ENCODE measurements at regions not wholly inside any gene's neighbourhood (a gene's known extent, or its start where the extent isn't known, plus 50 kb on each side); places are given as distances from the start of the nearest gene placed in this dataset.

DNA sequence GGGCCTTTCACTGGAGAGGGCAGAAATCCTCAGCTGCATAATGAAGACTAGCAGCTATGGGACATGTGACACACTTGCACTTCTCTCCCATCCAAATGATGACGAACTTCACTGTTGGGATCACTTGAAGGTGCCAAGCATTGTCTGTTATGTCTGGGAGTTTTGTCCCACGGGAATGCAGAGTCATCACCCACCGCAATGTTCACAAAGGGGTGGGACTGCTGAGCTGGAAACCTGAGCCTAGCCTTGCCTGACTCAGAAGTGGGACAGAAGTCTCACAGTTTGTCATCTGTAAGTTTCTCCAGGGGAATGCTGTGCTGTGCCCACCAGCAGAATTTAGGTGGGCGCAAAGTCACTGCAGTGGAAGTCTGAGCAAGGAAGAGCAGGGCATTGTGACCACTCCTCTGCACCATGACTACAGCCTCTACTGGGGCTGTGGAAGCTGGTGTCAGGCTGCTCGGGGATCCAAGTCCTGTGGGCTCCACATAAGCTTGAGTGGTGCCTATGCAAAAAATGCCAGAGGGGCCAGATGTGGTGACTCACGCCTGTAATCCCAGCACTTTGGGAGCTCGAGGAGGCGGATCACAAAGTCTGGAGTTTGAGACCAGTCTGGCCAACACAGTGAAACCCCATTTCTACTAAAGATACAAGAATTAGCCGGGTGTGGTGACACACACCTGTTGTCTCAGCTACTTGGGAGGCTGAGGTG lies 472.0 kb upstream of the CNTNAP2 start:
- no peak for DNase-seq

DNA sequence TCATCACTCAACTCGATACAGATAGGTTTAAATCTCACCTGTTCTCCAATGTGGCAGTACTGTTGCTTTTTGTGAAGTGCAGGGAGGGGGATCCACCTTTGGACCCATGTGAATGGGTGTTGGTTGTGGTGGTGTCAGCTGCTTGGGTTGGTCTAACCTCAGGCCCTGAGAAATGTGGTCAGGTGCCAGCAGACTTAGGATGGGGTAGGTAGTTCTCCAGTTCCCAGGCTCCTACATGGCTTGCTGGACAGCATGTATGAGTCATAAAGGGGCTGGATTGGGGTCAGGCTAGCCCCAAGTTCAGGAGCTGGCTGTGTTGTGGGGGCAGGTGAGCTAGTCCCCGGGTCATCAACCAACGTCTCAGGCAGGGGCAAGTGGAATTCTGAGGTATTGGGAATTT lies 472.6 kb upstream of the CNTNAP2 start:
- DNase-seq, result no peak

DNA sequence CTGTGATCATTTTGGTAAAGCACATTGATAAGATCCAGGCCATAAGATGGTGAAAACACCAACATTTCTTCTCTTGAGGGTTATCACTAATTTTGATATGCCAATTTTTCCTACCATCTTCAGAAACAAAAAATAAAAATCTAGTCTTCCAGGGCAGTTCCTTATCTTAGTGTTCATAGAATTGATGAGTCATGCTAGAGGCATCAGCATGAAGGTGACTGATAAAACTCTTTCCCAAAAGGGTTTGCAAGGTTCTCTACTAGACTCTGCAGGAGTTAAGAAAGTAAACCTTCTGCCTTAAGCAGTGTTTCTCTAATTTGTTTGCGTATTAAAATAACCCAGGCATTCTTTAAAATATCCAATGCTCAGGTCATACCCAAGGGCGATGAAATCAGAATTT lies 483.1 kb upstream of the CNTNAP2 start:
- no peak for DNase-seq

DNA sequence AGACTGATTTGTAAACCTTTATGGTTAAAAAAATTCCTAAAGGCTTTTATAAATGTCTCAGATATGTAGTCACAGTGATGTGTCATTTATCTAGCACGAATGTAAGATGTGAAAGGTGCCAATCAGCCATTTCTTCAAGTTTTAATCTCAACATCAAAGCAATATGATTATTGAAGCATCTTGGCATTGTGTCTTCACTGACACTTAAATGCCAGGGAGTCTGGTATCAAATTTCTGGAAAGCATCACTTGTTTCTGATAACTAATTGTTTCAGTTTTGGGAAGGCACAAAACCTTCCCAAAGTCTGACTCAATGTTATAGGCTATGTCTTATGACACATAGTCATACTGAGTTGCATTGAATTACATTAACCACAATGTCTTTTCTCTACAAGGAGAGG lies 492.0 kb upstream of the CNTNAP2 start:
- no peak for DNase-seq

DNA sequence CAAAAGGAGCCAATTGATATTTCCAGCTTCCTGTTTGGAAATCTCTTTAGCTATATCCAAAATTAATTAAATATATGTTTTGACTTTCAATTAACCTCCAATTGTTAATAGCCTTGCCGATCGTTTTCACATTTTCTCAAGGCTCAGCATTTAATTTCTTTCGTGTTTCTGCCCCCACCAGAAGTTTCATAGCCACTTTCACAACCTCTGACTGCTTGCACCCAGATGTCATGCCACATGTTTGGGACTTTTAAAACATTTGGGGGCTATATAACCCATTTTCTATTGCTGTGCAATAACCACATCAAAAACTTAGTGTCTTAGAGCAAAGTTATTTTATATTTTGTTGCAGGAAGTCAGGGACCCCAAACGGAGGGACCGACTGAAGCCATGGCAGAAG lies 510.6 kb upstream of the CNTNAP2 start:
- no peak for DNase-seq

DNA sequence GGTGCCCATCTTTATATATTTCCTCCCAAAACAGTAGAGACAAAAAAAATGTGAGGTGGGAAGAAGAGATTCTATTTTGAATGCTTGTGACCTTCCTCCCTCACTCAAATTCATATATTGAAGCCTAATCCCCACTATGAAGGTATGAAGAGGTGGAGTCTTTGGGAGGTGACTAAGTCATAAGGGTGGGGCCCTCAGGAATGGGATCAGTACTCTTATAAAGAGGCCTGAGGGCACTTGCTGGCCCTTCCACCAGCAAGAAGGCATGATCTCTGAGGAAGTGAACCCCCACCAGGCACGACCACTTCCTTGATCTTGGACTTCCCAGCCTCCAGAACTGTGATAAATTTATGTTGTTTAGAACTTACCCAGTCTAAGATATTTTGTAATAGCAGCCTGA lies 517.2 kb upstream of the CNTNAP2 start:
- DNase-seq, result no peak

DNA sequence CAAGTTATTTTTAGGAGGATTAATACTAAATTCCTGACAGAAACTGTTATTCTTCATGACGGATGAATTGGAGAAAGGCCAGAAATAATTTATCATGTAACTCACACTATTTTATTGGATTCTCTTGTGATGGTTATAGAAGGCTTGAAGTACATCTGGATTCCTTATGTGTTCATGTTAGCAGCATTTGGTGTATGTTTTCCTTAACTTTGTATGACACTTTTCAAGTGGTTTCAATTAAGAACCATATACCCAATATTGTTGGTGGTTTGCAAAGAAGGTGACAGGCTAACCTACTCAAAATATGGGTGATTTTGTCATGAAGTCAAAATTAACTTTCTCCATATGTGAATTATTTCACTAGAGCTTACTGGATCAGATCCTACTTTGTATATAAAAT lies 532.2 kb upstream of the CNTNAP2 start:
- DNase-seq, result no peak

DNA sequence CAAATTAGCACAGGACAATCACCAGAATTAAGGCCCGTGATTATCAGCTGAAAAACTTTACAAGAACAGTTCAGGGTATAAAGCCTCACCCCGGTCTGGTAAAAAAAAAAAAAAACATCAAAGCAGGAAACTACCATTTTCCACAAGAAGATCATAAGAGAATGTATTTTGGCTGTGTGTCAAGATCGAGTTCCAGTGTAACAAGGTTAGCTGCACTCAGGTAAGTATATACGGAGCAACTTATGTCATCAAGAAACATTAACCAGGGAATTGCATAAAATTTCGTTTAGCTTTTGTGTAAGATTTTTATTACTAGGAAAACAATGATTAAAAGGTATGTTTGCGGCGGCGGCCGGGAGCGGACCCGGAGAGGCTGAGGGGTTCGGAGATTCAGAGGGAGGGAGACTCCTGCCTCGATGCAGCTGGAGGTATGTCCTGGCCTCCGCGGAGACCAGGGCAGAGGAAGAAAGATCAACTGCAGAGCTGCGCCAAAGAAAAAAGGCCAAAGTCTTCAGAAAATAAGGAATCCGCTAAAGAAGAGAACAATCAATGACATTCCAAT lies 533.8 kb upstream of the CNTNAP2 start:
- DNase-seq, result no peak

DNA sequence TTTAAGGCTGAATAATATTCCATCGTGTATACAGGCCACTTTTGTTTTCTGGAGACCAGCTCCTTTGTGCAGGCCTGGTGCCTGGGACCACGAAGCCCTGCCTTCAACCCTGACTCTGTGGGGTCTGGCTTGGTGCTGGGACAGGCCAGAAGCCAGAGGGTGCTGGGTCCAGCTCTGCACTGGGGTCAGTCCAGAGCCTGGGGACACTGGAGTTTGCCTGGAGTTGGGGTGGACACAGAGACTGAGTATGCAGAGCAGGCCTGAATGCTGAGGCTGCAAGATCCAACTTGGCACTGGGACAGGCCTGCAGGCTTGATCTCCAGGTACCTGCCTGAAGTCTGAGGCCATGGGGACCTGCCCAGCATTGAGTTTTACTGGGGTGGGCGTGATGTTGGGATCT lies 558.8 kb upstream of the CNTNAP2 start:
- DNase-seq, result no peak

DNA sequence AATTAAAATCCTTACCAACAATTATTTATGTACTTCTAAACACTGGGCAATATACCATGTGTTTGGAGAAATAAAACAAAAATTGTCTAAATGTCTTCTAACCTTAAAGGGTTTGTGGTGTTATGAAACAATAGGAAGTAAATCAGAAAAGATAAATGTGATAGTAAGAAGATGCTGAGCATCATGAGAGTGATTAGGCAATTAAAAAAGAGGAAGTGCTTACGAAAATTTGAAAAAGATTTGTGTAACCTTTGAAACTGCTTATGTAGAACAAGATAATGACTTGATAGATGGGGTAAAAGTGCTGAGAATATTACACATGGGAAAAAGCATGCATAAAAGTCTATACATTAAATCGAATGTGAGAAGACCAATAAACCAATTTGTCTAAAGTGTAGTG lies 573.4 kb upstream of the CNTNAP2 start:
- DNase-seq, result no peak

DNA sequence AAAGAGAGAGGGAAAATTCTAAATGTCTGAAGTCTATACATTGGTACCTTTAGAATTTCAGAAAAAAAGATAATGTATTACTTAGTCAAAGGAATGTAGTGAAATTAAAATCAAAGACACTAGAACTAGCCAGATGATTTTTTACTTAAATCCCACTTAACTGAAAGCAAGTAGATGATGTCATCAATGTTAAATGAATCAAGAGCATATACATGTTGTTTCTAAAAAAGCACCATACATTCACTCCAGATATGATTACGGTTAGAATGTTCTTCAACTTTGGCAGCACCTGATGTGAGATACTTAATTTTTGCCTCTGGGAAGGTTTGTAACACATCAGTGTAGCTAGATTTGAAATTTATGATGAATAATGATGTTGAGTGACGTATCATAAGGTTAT lies 576.7 kb upstream of the CNTNAP2 start:
- DNase-seq, result no peak

DNA sequence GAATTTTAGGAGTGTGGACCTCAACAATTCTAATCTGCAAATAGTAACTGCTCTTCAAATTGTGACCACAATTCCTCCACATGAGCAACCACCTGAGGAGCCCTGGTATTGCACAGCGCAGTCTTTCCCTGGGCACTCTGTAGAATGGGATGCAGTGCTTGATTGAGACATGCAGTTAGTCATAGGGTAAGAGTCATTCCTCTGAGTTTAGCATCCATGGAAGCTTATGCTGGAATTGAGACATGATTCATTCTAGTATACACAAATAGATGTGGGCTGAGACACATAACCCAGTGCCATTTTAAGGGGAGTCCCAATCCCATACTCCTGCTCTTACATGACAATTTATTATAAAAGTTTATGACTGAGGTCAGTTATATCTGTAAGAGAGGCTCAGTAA lies 582.3 kb upstream of the CNTNAP2 start:
- DNase-seq, result no peak

DNA sequence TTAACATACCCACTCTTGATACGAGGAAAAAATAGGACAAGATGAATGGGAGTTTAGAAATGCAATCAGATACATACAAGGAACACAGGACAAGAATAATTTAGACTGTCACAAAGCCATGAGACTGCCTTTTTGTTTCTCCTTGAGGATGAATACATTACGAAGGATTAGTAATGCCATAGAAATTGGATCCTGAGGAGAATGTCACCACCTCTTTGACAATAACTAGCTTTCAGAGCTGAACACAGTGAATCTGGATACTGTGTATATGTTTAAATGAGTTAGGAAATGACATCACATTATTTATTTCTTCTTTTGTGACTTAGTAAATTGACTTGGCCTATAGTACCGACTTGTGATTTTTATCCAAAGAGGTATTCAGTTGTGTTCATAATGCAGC lies 596.3 kb upstream of the CNTNAP2 start:
- DNase-seq, result no peak

DNA sequence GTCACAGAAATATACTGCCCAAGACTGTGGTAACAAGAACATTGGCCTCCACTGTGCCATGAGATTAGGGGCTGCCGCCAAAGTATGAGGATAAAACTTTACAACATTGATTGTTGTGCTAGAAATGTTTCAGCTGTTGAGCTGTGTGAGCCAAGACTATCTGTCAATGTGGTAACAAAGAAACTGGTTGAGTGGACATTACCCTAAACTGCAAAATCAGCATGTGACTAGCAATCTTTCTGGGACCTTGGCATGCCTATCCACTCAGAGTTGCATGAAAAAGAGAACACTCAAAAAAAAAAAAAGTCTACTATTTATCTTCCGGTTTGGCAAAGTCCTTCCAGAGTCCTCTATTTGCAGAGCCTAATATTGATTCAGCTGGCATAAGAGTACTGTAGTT lies 605.6 kb upstream of the CNTNAP2 start:
- no peak for DNase-seq

DNA sequence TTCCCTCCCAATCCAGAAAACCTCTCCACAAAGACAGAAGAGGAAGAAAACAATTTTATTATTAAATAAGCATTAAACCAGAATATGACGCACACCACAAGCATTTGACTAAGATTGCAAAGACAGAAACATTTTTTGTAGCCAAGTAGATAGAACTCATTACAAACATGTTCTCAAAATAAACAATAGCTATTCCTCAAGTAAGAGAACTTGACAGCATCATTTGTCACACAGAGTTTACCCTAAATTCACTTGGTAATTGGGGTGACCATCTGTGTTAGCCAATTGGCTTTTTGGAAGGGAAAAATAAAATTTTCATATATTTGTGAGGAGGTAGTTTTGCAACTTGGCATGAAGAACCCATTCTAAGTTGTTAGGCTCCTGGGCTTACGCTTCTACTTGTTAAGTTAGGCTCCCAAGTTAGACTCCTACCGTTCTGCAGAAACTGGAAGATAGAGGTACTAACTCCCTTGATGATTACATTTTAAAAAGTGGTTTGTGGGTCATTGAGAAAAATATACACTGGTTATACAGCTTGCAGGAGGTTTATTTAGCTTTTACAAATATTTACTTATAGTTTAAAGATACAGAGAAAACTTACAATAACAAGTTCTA lies 618.6 kb upstream of the CNTNAP2 start:
- DNase-seq, result no peak

DNA sequence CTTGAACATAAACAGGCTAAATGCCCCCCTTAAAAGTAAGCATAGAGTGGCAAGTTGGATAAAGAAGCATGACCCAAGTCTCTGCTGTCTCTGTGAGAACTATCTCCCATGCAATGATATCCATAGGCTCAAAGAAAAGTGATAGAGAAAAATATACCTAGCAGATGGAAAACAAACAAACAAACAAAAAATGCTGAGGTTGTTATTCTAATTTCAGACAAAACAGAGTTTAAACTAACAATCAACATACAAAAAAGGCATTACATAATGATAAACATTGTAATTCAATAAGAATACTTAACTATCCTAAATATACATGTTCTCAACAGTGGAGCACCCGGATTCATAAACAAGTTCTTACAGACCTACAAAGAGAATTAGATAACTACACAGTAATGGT lies 626.2 kb upstream of the CNTNAP2 start:
- no peak for DNase-seq

DNA sequence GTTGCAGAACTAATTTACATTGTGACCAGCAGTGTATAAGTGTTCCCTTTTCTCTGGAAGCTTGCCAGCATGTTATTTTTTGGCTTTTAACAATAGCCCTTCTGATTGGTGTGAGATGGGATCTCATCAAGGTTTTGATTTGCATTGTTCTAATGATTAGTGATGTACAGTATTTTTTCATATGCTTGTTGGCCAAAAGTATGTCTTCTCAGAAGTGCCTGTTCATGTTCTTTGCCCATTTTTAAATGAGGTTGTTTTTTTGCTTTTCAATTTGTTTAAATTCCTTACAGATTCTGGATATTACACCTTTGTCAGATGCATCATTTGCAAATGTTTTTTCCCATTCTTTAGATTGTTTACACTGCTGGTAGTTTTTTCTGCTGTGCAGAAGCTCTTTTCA lies 627.0 kb upstream of the CNTNAP2 start:
- no peak for DNase-seq

DNA sequence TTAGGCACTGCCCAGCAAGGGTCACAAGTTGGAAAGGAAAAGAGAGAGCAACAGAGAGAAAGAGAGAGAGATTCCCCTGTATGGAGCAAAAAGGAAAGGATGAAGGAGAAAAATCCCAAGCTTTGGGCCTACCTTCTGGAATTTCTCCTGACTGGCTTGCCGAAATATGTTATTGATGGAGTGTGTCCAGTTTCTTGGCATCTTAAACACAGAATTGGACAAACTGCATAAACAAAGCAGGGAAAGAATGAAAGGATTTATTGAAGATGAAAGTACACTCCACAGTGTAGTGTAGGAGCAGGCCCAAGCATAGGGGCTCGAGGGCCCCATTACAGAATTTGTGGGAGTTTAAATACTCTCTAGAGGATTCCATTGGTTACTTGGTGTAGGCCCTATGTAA lies 627.8 kb upstream of the CNTNAP2 start:
- no peak for DNase-seq

DNA sequence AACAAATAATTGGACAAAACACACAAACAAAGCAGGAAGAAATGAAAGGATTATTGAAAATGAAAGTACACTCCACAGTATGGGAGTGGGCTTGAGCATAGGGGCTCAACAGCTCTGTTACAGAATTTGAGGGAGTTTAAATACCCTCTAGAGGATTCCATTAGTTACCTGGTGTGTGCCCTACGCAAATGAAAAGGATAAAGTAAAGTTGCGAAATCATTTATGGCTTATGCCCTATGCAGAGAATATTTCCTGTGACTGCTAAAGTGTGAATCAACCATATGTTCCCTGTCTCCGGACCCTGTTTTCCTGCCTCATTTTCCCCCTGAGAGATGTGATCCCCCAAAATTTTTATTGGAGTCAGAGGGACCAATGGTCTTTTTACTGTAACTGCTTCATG lies 634.6 kb upstream of the CNTNAP2 start:
- no peak for DNase-seq

DNA sequence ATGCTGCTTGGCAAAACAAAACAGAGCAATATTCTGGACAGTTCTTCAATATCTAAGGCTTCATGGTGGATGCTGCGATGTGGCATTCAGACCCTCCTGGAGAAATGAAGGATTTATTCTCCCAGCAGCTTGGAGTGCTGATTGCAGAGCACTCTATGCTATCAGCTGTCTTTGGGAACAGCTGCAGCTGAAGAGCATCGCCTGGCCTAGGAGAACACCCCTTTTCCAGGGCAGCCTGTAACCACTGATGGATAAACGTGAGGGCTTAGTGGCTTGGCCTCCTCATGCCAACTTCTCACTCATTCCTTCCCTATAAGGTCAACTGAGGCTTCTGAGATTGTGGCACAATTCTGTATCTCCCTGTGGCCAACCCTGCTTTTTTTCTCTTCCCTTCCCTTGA lies 638.1 kb upstream of the CNTNAP2 start:
- no peak for DNase-seq

DNA sequence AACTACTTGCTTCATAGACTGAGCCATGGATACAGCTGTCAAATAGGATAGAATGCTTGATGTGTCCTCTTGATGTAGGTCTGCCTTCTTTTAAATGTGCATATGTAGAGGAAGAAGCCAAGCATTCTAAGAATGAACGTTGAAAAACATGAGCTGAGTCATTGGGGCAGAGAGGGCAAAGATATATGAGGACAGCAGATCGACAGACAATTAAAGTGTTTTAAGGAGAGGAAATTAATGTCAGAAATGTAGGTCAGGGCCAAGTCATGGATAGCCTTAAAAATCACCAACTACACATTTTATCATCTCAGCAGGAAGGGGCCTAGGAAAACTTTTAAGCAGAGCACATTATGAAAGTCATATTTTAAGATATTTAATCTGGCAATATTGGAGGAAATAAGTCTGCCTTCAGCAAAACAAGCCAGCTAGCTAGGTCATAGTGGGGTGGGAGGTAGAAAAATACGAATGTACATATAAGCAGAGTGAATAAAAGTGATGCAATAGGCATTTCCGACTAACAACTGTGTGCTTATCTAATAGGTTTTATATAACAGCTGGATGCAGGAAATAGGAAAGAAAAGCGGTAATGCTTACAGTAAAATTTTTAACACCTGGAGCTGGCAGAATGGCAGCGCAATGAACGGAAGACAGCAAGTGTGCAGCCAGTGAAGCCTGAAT lies 638.3 kb upstream of the TPK1 start:
- no peak for DNase-seq

DNA sequence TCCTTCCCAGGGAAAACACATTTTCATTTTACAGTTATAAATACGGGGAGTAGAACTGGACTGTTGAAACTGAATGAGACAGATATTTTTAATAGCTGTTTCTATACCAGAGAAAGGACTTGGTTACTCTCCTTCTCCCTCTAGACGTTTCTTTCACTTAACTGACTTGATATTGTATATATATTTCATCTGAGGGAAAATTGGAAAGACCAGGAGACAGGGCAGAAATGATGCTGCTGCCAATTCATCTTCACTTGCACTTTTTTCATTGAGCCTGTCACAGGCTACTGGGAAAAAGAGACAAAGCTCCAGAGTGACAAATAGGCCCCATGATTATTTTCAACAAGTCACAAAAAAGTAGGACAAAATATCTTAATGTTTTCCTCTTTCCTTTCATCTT lies 636.0 kb upstream of the TPK1 start:
- DNase-seq, result no peak

DNA sequence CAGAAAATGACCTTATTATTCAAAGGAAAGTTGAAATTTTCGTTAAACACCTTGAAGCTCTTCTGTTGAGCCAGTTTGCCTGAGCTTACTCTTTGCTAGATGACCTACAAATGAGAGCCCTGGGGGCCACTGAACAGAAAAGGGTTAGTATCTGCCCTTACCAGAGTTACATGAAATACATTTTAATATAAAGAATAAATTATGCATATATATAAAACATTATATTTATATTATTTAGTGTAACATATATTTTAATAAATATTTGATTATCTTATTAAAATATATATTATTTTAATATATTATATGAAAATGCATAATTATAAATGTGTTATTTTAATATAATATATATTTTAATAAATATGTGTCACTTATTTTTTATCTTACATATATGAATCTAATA lies 628.4 kb upstream of the TPK1 start:
- no peak for DNase-seq

DNA sequence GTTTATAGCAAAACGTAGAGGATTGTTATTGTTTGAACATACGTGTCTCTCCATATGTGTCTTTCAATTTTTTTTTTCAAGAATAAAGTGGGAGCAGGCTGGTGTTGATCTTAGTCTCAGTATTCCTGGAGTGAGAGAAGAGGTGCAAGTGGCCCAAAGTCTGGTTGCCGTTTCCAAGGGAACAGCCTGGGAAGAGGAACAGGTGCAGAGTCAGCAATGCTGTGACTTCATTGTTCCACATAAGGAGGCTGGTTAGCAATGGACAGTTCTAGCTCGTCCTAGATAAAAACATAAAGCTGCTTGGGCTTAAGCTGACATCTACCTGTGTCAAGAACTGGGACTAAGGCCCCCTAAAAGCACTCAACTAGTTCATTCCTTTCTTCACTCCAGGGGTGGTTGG lies 626.6 kb upstream of the TPK1 start:
- no peak for DNase-seq
